ENCODE measurements at regions not wholly inside any gene's neighbourhood (a gene's known extent, or its start where the extent isn't known, plus 50 kb on each side); places are given as distances from the start of the nearest gene placed in this dataset.

DNA sequence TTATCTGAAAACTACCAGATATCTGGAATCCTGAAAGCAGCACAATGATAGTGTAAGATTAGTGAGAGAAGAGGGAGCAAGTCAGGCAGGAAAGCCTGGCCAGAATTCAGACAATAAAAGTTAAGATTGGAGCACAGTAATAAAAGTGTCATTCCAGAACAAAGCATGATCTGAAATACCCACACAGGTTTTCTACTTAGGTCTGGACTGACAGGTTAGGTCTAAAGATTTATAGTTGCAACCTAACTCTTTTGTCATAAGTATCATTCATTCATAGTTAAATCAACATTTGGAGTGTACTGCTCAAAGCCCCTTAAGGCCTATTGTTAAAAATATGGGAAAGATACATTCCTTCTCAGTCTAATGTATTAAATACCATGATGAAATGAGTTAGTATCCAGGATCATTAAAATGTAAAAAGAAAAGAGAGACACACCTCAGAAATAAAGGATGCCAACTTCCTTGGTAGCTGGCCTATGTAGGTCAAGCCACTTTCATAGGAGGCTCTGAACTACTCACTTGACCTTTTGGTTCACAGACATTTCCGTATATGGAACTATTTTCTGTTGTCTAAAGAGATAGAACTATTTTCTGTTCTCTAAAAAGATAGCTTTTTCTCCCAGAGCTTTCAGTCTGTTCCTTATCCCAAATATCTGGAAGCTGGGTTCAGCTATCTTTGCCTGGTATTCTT lies 105.2 kb downstream of the FAS start:
- Histone ChIP-seq H3K9me2 (no peaks in the 10 kb centered on the region), H3K4me3 (ENCODE audit: low read depth in 2 of 2, low read length in 1 of 2) (no peak overlapping the region), H3K9me3 (no peaks in the 10 kb centered on the region), H3K79me2 (ENCODE audit: insufficient read depth) (no peaks in the 10 kb centered on the region), H3K36me3 (replicated peaks in 1 of 2; ENCODE audit: control insufficient read depth in 1 of 2, insufficient read depth in 2 of 2, low read length in 1 of 2) (no peaks in the 10 kb centered on the region), H3K27me3 (ENCODE audit: insufficient read depth) (no peaks in the 10 kb centered on the region), H3F3A (replicated peaks; ENCODE audit: insufficient read depth) (no peaks in the 10 kb centered on the region), H3K9ac (no peak overlapping the region), H2AFZ (ENCODE audit: low read depth) (no peak overlapping the region), H3K27ac (ENCODE audit: low read depth in 2 of 2, low read length in 1 of 2) (no peak overlapping the region), H3K4me2 (no peak overlapping the region), H4K20me1 (ENCODE audit: insufficient read depth) (no peaks in the 10 kb centered on the region), H3K4me1 (ENCODE audit: control insufficient read depth in 1 of 2, insufficient read depth in 2 of 2, low read depth in 1 of 2, low read length in 1 of 2) (no peaks in the 10 kb centered on the region)
- DNase-seq: no peak
- TF ChIP-seq FOXJ3 (CRISPR knock-in tag; IDR thresholded peaks at IDR 0.05) (no peak), MEF2A (IDR thresholded peaks at IDR 0.05; ENCODE audit: borderline replicate concordance, low read depth) (no peak)
- ChIA-PET POLR2A (no interaction called here), CTCF (interaction anchor here (1.1 kb wide), 1 partner anchor 20 kb away, joined by 3 read pairs; no protein-coding TSS in a partner anchor)
- WGBS (ENCODE audit: low lambda C conversion rate): 56% methylated on average over 1 of the region's 1 CpG

DNA sequence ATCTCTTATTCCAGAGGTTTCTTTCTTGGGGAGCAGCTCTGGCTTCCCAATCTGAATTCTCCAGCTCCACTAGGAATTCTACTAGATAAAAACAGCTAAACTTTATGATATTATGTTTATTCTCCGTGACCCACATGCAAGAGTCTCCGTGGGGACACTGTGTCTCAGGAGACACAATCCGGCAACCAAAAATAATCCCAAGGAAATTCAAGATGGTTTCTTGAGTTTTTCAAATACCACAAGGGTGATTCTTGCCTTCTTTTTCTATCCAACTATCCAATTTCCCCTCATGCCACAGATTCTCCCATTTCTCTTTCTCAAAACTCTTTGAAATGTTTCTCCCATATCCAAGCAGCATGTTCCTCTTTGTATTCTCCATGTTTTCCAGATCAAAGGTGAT lies 103.1 kb downstream of the FAS start:
- Histone ChIP-seq H3K9me2 (no peaks in the 10 kb centered on the region), H3K27ac (ENCODE audit: low read depth in 2 of 2, low read length in 1 of 2) (no peak overlapping the region), H3F3A (replicated peaks; ENCODE audit: insufficient read depth) (no peaks in the 10 kb centered on the region), H3K9me3 (no peaks in the 10 kb centered on the region), H2AFZ (ENCODE audit: low read depth) (no peak overlapping the region), H3K27me3 (ENCODE audit: insufficient read depth) (no peaks in the 10 kb centered on the region), H3K36me3 (replicated peaks in 1 of 2; ENCODE audit: control insufficient read depth in 1 of 2, insufficient read depth in 2 of 2, low read length in 1 of 2) (no peaks in the 10 kb centered on the region), H4K20me1 (ENCODE audit: insufficient read depth) (no peaks in the 10 kb centered on the region), H3K4me2 (no peak overlapping the region), H3K4me3 (ENCODE audit: low read depth in 2 of 2, low read length in 1 of 2) (no peak overlapping the region), H3K79me2 (ENCODE audit: insufficient read depth) (no peaks in the 10 kb centered on the region), H3K9ac (no peak overlapping the region), H3K4me1 (ENCODE audit: control insufficient read depth in 1 of 2, insufficient read depth in 2 of 2, low read depth in 1 of 2, low read length in 1 of 2) (no peaks in the 10 kb centered on the region)
- ChIA-PET CTCF (no interaction called here), POLR2A (no interaction called here)
- WGBS (ENCODE audit: low lambda C conversion rate): 90% methylated on average over 3 of the region's 3 CpGs
- no peak for TF ChIP-seq FOXM1 (IDR thresholded peaks at IDR 0.05; ENCODE audit: low read depth)
- no peak for TF ChIP-seq EZH2phosphoT487 (IDR thresholded peaks at IDR 0.05; ENCODE audit: borderline replicate concordance, low read depth)
- TF ChIP-seq, protein P1, sequence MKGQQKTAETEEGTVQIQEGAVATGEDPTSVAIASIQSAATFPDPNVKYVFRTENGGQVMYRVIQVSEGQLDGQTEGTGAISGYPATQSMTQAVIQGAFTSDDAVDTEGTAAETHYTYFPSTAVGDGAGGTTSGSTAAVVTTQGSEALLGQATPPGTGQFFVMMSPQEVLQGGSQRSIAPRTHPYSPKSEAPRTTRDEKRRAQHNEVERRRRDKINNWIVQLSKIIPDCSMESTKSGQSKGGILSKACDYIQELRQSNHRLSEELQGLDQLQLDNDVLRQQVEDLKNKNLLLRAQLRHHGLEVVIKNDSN (IDR thresholded peaks at IDR 0.05; ENCODE audit: borderline replicate concordance, low read depth): no peak
- no peak for TF ChIP-seq SMC3 (IDR thresholded peaks at IDR 0.05; ENCODE audit: low read depth, low read length)
- TF ChIP-seq JUND (IDR thresholded peaks at IDR 0.05): no peak
- TF ChIP-seq, protein P2, sequence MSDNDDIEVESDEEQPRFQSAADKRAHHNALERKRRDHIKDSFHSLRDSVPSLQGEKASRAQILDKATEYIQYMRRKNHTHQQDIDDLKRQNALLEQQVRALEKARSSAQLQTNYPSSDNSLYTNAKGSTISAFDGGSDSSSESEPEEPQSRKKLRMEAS (IDR thresholded peaks at IDR 0.05; ENCODE audit: low read depth): no peak
- TF ChIP-seq, protein P3, sequence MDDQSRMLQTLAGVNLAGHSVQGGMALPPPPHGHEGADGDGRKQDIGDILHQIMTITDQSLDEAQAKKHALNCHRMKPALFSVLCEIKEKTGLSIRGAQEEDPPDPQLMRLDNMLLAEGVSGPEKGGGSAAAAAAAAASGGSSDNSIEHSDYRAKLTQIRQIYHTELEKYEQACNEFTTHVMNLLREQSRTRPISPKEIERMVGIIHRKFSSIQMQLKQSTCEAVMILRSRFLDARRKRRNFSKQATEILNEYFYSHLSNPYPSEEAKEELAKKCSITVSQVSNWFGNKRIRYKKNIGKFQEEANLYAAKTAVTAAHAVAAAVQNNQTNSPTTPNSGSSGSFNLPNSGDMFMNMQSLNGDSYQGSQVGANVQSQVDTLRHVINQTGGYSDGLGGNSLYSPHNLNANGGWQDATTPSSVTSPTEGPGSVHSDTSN (IDR thresholded peaks at IDR 0.05): no peak
- no peak for TF ChIP-seq RXRA (IDR thresholded peaks at IDR 0.05; ENCODE audit: borderline replicate concordance, low read depth)
- no peak for TF ChIP-seq POLR2AphosphoS5 (IDR thresholded peaks at IDR 0.05; ENCODE audit: low read depth, low read length)
- TF ChIP-seq, protein P4, sequence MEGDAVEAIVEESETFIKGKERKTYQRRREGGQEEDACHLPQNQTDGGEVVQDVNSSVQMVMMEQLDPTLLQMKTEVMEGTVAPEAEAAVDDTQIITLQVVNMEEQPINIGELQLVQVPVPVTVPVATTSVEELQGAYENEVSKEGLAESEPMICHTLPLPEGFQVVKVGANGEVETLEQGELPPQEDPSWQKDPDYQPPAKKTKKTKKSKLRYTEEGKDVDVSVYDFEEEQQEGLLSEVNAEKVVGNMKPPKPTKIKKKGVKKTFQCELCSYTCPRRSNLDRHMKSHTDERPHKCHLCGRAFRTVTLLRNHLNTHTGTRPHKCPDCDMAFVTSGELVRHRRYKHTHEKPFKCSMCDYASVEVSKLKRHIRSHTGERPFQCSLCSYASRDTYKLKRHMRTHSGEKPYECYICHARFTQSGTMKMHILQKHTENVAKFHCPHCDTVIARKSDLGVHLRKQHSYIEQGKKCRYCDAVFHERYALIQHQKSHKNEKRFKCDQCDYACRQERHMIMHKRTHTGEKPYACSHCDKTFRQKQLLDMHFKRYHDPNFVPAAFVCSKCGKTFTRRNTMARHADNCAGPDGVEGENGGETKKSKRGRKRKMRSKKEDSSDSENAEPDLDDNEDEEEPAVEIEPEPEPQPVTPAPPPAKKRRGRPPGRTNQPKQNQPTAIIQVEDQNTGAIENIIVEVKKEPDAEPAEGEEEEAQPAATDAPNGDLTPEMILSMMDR (IDR thresholded peaks at IDR 0.05): no peak
- TF ChIP-seq, protein P5, sequence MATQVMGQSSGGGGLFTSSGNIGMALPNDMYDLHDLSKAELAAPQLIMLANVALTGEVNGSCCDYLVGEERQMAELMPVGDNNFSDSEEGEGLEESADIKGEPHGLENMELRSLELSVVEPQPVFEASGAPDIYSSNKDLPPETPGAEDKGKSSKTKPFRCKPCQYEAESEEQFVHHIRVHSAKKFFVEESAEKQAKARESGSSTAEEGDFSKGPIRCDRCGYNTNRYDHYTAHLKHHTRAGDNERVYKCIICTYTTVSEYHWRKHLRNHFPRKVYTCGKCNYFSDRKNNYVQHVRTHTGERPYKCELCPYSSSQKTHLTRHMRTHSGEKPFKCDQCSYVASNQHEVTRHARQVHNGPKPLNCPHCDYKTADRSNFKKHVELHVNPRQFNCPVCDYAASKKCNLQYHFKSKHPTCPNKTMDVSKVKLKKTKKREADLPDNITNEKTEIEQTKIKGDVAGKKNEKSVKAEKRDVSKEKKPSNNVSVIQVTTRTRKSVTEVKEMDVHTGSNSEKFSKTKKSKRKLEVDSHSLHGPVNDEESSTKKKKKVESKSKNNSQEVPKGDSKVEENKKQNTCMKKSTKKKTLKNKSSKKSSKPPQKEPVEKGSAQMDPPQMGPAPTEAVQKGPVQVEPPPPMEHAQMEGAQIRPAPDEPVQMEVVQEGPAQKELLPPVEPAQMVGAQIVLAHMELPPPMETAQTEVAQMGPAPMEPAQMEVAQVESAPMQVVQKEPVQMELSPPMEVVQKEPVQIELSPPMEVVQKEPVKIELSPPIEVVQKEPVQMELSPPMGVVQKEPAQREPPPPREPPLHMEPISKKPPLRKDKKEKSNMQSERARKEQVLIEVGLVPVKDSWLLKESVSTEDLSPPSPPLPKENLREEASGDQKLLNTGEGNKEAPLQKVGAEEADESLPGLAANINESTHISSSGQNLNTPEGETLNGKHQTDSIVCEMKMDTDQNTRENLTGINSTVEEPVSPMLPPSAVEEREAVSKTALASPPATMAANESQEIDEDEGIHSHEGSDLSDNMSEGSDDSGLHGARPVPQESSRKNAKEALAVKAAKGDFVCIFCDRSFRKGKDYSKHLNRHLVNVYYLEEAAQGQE (IDR thresholded peaks at IDR 0.05; ENCODE audit: low read depth, low read length): no peak
- no peak for TF ChIP-seq GATA2 (CRISPR knock-in tag; IDR thresholded peaks at IDR 0.05)
- no peak for TF ChIP-seq ELF1 (IDR thresholded peaks at IDR 0.05)
- TF ChIP-seq CHD2 (IDR thresholded peaks at IDR 0.05; ENCODE audit: low read length, partially characterized antibody): no peak
- TF ChIP-seq NRF1 (IDR thresholded peaks at IDR 0.05; ENCODE audit: low read depth, low read length): no peak
- no peak for DNase-seq

All from SK-N-SH (cell line).